ENCODE measurements at regions not wholly inside any gene's neighbourhood (a gene's known extent, or its start where the extent isn't known, plus 50 kb on each side); places are given as distances from the start of the nearest gene placed in this dataset.

GRCh38 chr5:82820188-82820587 lies 257.0 kb downstream of the TMEM167A start:
- Histone ChIP-seq H3K27me3 (ENCODE audit: control insufficient read depth in 1 of 2, insufficient read depth in 2 of 2, low read length in 2 of 2) (no peaks in the 10 kb centered on the region), H3K36me3 (ENCODE audit: control insufficient read depth in 2 of 2, insufficient read depth in 2 of 2, low read length in 1 of 2) (no peaks in the 10 kb centered on the region), H3K4me3 (ENCODE audit: low read depth in 1 of 2, low read length in 2 of 2) (no peak overlapping the region), H3K9me3 (ENCODE audit: control insufficient read depth in 2 of 2, insufficient read depth in 1 of 2, low read depth in 1 of 2, low read length in 1 of 2) (no peaks in the 10 kb centered on the region), H3K4me1 (ENCODE audit: control insufficient read depth in 2 of 2, insufficient read depth in 2 of 2, low read length in 1 of 2) (no peaks in the 10 kb centered on the region), H3K27ac (ENCODE audit: low read depth in 2 of 2, low read length in 1 of 2) (no peak overlapping the region)
- 72 to 78% methylated on average over 1 of the region's 1 CpG for WGBS, 2 donors

DNA sequence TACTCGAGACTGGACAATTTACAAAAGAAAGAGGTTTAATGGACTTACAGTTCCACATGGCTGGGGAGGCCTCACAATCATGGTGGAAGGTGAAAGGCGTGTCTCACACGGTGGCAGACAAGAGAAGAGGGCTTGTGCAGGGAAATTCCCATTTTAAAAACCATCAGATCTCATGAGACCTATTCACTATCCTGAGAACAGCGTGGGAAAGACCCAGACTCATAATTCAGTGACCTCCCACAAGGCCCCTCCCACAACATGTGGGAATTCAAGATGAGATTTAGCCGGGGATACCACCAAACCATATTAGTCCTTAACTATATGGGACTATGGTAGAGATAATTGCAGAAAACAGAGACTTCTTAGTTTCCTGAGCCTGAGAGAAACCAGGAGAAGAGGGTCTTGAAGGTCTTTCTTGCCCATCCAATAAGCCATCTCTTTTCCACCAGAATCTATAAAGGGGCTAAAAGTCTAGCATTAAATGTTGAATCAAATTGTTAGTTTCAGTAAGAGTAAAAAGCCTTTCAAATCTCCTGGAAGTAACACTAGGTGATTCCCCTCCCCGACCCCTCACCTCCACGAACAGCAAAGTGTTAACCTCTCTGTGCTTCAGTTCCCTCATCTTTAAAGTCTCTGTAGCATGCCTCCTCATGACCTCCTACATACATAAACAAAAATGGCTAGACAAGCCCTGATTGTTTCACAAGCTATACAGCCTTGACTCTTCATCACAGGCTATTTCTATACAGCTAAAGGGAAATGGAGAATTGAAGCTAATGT lies 259.1 kb downstream of the TMEM167A start:
- Histone ChIP-seq H3K36me3 (ENCODE audit: control insufficient read depth in 2 of 2, insufficient read depth in 2 of 2, low read length in 1 of 2) (no peaks in the 10 kb centered on the region), H3K4me1 (ENCODE audit: control insufficient read depth in 2 of 2, insufficient read depth in 2 of 2, low read length in 1 of 2) (no peaks in the 10 kb centered on the region), H3K4me3 (ENCODE audit: low read depth in 1 of 2, low read length in 2 of 2) (no peak overlapping the region), H3K9me3 (ENCODE audit: control insufficient read depth in 2 of 2, insufficient read depth in 1 of 2, low read depth in 1 of 2, low read length in 1 of 2) (no peaks in the 10 kb centered on the region), H3K27me3 (ENCODE audit: control insufficient read depth in 1 of 2, insufficient read depth in 2 of 2, low read length in 2 of 2) (no peaks in the 10 kb centered on the region), H3K27ac (ENCODE audit: low read depth in 2 of 2, low read length in 1 of 2) (no peak overlapping the region)
- 82 to 84% methylated on average over 7 of the region's 7 CpGs for WGBS, 2 donors

DNA sequence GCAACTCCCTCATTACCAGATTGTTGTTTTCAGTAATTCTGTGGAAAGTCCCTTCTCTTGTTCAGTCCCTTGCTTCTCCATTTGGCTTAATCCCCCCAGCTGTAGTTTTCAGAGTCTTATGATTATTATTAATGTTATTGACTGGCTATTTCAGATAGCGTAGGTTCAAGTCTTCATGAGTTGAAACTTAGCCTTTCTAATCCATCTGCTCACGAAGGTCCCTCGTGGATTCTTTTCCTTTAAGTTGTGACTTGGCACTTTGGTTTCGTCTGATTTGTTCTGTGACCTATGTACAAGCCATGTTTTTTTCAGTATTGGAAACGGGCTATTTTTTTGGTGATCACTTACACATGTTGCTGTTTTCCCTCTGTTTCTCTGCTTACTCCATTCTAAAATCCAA lies 260.3 kb downstream of the TMEM167A start:
- Histone ChIP-seq H3K9me3 (ENCODE audit: control insufficient read depth in 2 of 2, insufficient read depth in 1 of 2, low read depth in 1 of 2, low read length in 1 of 2) (no peaks in the 10 kb centered on the region), H3K4me1 (ENCODE audit: control insufficient read depth in 2 of 2, insufficient read depth in 2 of 2, low read length in 1 of 2) (no peaks in the 10 kb centered on the region), H3K27ac (ENCODE audit: low read depth in 2 of 2, low read length in 1 of 2) (no peak overlapping the region), H3K27me3 (ENCODE audit: control insufficient read depth in 1 of 2, insufficient read depth in 2 of 2, low read length in 2 of 2) (no peaks in the 10 kb centered on the region), H3K36me3 (ENCODE audit: control insufficient read depth in 2 of 2, insufficient read depth in 2 of 2, low read length in 1 of 2) (no peaks in the 10 kb centered on the region), H3K4me3 (ENCODE audit: low read depth in 1 of 2, low read length in 2 of 2) (no peak overlapping the region)
- 87% methylated on average over 5 of the region's 5 CpGs for WGBS, 2 donors

DNA sequence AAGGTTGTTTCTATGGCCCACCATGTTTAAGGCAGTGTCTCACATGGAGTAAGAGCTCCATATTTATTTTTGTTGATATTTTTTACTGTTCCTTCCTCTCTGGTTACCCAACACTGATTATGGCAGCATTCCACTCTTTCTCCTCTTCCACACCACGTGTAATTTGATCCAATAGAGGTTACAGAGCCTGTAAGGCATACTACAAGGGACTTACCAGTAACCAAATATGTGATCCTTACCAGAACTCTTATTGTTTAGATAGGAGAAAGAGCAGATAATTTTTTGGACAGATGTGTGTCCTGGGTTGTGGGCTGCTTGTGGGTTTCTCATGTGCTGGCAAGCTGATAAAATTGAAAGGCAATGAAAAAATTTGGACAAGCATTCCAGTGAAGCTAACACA lies 261.3 kb downstream of the TMEM167A start:
- 43 to 59% methylated on average over 1 of the region's 1 CpG for WGBS, 2 donors
- no peaks in the 10 kb centered on the region for H3K4me1 ChIP-seq (ENCODE audit: control insufficient read depth in 2 of 2, insufficient read depth in 2 of 2, low read length in 1 of 2)
- no peaks in the 10 kb centered on the region for H3K36me3 ChIP-seq (ENCODE audit: control insufficient read depth in 2 of 2, insufficient read depth in 2 of 2, low read length in 1 of 2)
- H3K4me3 ChIP-seq (ENCODE audit: low read depth in 1 of 2, low read length in 2 of 2) = no peak overlapping the region
- H3K27me3 ChIP-seq (ENCODE audit: control insufficient read depth in 1 of 2, insufficient read depth in 2 of 2, low read length in 2 of 2) = no peaks in the 10 kb centered on the region
- H3K9me3 ChIP-seq (ENCODE audit: control insufficient read depth in 2 of 2, insufficient read depth in 1 of 2, low read depth in 1 of 2, low read length in 1 of 2) = no peaks in the 10 kb centered on the region
- H3K27ac ChIP-seq (ENCODE audit: low read depth in 2 of 2, low read length in 1 of 2) = no peak overlapping the region

- Histone ChIP-seq H3K27me3 (ENCODE audit: control insufficient read depth in 1 of 2, insufficient read depth in 2 of 2, low read length in 2 of 2) (no peaks in the 10 kb centered on the region), H3K27ac (ENCODE audit: low read depth in 2 of 2, low read length in 1 of 2) (no peak overlapping the region), H3K9me3 (ENCODE audit: control insufficient read depth in 2 of 2, insufficient read depth in 1 of 2, low read depth in 1 of 2, low read length in 1 of 2) (no peaks in the 10 kb centered on the region), H3K4me3 (ENCODE audit: low read depth in 1 of 2, low read length in 2 of 2) (no peak overlapping the region), H3K36me3 (ENCODE audit: control insufficient read depth in 2 of 2, insufficient read depth in 2 of 2, low read length in 1 of 2) (no peaks in the 10 kb centered on the region), H3K4me1 (ENCODE audit: control insufficient read depth in 2 of 2, insufficient read depth in 2 of 2, low read length in 1 of 2) (no peaks in the 10 kb centered on the region)
- 91% methylated on average over 4 of the region's 4 CpGs for WGBS, 2 donors
Measured at GRCh38 chr5:82813861-82814260, 263.3 kb downstream of the TMEM167A start.

- Histone ChIP-seq H3K27ac (ENCODE audit: low read depth in 2 of 2, low read length in 1 of 2) (no peak overlapping the region), H3K4me3 (ENCODE audit: low read depth in 1 of 2, low read length in 2 of 2) (no peak overlapping the region), H3K4me1 (ENCODE audit: control insufficient read depth in 2 of 2, insufficient read depth in 2 of 2, low read length in 1 of 2) (no peaks in the 10 kb centered on the region), H3K36me3 (ENCODE audit: control insufficient read depth in 2 of 2, insufficient read depth in 2 of 2, low read length in 1 of 2) (no peaks in the 10 kb centered on the region), H3K9me3 (ENCODE audit: control insufficient read depth in 2 of 2, insufficient read depth in 1 of 2, low read depth in 1 of 2, low read length in 1 of 2) (no peaks in the 10 kb centered on the region), H3K27me3 (ENCODE audit: control insufficient read depth in 1 of 2, insufficient read depth in 2 of 2, low read length in 2 of 2) (no peaks in the 10 kb centered on the region)
- WGBS, 2 donors = 84 to 91% methylated on average over 2 of the region's 2 CpGs
Measured at GRCh38 chr5:82812575-82812974, 264.6 kb downstream of the TMEM167A start.

DNA sequence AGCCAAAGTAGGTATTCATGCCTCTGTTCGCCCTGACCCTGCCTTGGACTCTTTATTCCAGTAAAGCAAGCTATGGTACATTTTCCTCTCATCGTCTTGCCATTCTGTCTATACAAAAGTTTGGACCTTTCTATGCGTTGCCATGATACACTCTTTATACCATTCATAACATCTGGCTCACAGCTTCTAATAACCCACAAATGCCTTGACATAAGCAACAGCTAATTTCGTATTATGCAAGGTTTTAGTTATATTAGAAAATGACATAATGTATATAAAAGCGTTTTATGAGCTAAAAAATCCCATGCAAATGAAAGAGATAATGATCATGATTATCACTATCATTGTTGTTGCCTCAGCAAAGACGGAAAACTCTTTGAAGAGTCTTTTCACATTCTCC lies 265.7 kb downstream of the TMEM167A start:
- H3K4me3 ChIP-seq (ENCODE audit: low read depth in 1 of 2, low read length in 2 of 2) = no peak overlapping the region
- no peaks in the 10 kb centered on the region for H3K36me3 ChIP-seq (ENCODE audit: control insufficient read depth in 2 of 2, insufficient read depth in 2 of 2, low read length in 1 of 2)
- WGBS, 2 donors = 83 to 86% methylated on average over 6 of the region's 6 CpGs
- no peaks in the 10 kb centered on the region for H3K4me1 ChIP-seq (ENCODE audit: control insufficient read depth in 2 of 2, insufficient read depth in 2 of 2, low read length in 1 of 2)
- no peak overlapping the region for H3K27ac ChIP-seq (ENCODE audit: low read depth in 2 of 2, low read length in 1 of 2)
- no peaks in the 10 kb centered on the region for H3K27me3 ChIP-seq (ENCODE audit: control insufficient read depth in 1 of 2, insufficient read depth in 2 of 2, low read length in 2 of 2)
- no peaks in the 10 kb centered on the region for H3K9me3 ChIP-seq (ENCODE audit: control insufficient read depth in 2 of 2, insufficient read depth in 1 of 2, low read depth in 1 of 2, low read length in 1 of 2)

GRCh38 chr5:82809420-82810143 lies 267.6 kb downstream of the TMEM167A start:
- H3K27me3 ChIP-seq (ENCODE audit: control insufficient read depth in 1 of 2, insufficient read depth in 2 of 2, low read length in 2 of 2) = no peaks in the 10 kb centered on the region
- WGBS, 2 donors = 50 to 65% methylated on average over 2 of the region's 2 CpGs
- H3K4me3 ChIP-seq (ENCODE audit: low read depth in 1 of 2, low read length in 2 of 2) = no peak overlapping the region
- no peaks in the 10 kb centered on the region for H3K4me1 ChIP-seq (ENCODE audit: control insufficient read depth in 2 of 2, insufficient read depth in 2 of 2, low read length in 1 of 2)
- H3K27ac ChIP-seq (ENCODE audit: low read depth in 2 of 2, low read length in 1 of 2) = no peak overlapping the region
- no peaks in the 10 kb centered on the region for H3K9me3 ChIP-seq (ENCODE audit: control insufficient read depth in 2 of 2, insufficient read depth in 1 of 2, low read depth in 1 of 2, low read length in 1 of 2)
- no peaks in the 10 kb centered on the region for H3K36me3 ChIP-seq (ENCODE audit: control insufficient read depth in 2 of 2, insufficient read depth in 2 of 2, low read length in 1 of 2)

DNA sequence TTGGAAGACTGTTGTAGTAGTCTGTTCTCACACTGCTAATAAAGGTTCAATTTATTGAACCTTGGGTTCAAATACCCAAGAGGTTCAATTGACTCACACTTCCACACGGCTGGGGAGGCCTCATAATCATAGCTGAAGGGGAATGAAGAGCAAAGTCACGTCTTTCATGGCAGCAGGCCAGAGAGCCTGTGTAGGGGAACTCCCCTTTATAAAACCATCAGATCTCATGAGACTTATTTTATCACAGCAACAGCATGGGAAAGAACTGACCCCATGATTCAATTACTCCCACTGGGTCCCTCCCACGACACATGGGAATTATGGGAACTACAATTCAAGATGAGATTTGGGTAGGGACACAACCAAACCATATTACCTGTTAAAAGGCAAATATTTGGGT lies 268.2 kb downstream of the TMEM167A start:
- Histone ChIP-seq H3K36me3 (ENCODE audit: control insufficient read depth in 2 of 2, insufficient read depth in 2 of 2, low read length in 1 of 2) (no peaks in the 10 kb centered on the region), H3K4me1 (ENCODE audit: control insufficient read depth in 2 of 2, insufficient read depth in 2 of 2, low read length in 1 of 2) (no peaks in the 10 kb centered on the region), H3K27me3 (ENCODE audit: control insufficient read depth in 1 of 2, insufficient read depth in 2 of 2, low read length in 2 of 2) (no peaks in the 10 kb centered on the region), H3K9me3 (ENCODE audit: control insufficient read depth in 2 of 2, insufficient read depth in 1 of 2, low read depth in 1 of 2, low read length in 1 of 2) (no peaks in the 10 kb centered on the region), H3K27ac (ENCODE audit: low read depth in 2 of 2, low read length in 1 of 2) (no peak overlapping the region), H3K4me3 (ENCODE audit: low read depth in 1 of 2, low read length in 2 of 2) (no peak overlapping the region)
- 34 to 43% methylated on average over 3 of the region's 3 CpGs for WGBS, 2 donors

DNA sequence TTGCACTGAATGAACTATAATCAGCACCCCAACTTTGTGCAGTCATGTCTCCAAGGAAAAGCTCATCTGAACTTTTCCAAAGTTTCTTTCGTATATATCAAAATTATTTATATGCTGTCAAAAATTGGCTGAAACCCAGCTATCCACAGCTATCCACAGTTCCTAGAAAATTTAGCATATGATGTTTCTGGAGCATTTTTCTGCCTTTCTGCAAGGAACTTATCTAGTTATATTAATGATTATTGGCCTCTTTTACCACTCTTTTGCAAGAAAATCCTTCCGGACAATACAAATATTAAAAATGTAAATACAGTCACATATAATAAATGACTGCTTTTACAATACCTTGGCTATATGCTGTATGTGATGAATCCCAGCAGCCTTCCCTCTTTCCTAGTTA lies 270.2 kb downstream of the TMEM167A start:
- Histone ChIP-seq H3K27ac (ENCODE audit: low read depth in 2 of 2, low read length in 1 of 2) (no peak overlapping the region), H3K4me3 (ENCODE audit: low read depth in 1 of 2, low read length in 2 of 2) (no peak overlapping the region), H3K27me3 (ENCODE audit: control insufficient read depth in 1 of 2, insufficient read depth in 2 of 2, low read length in 2 of 2) (no peaks in the 10 kb centered on the region), H3K9me3 (ENCODE audit: control insufficient read depth in 2 of 2, insufficient read depth in 1 of 2, low read depth in 1 of 2, low read length in 1 of 2) (no peaks in the 10 kb centered on the region), H3K36me3 (ENCODE audit: control insufficient read depth in 2 of 2, insufficient read depth in 2 of 2, low read length in 1 of 2) (no peaks in the 10 kb centered on the region), H3K4me1 (ENCODE audit: control insufficient read depth in 2 of 2, insufficient read depth in 2 of 2, low read length in 1 of 2) (no peaks in the 10 kb centered on the region)
- 62 to 71% methylated on average over 2 of the region's 2 CpGs for WGBS, 2 donors
